ENCODE measurements at regions not wholly inside any gene's neighbourhood (a gene's known extent, or its start where the extent isn't known, plus 50 kb on each side); places are given as distances from the start of the nearest gene placed in this dataset.
A peak's percentile ranks its signal among the peaks of the same experiment; 100 is the strongest.

GRCh38 chr6:156719720-156720563 is 57.2 kb upstream of the ARID1B start:
- Histone ChIP-seq H3K56ac (ENCODE audit: extremely low read depth, insufficient read depth, low read length) (peak overlapping the region; percentile 16), H2BK5ac (ENCODE audit: low read depth, low read length, poor library complexity, severe bottlenecking) (peak overlapping the region; percentile 1), H3K9ac (ENCODE audit: low read depth, low read length) (peak overlapping the region; percentile 24; the same call in 1 of the 2 replicates), H2BK120ac (ENCODE audit: low read depth, low read length) (peak overlapping the region; percentile 56), H4K5ac (ENCODE audit: low read depth, low read length) (peak overlapping the region; percentile 41), H4K91ac (ENCODE audit: insufficient read depth, low read depth, low read length) (peak overlapping the region; percentile 62; the same call in 1 of the 2 replicates), H3K4me2 (ENCODE audit: low read depth, low read length) (peak overlapping the region; percentile 85), H3K18ac (ENCODE audit: low read depth, low read length) (peak overlapping the region; percentile 11), H3K9me1 (ENCODE audit: insufficient read depth, low read length) (peaks cover 2% of the 10 kb centered on the region; the same call in 1 of the 2 replicates), H3K4me1 (ENCODE audit: control insufficient read depth, insufficient read depth, low read length) (peaks cover 8% of the 10 kb centered on the region), H2AK5ac (ENCODE audit: low read depth, low read length) (peak overlapping the region; percentile 23; the same call in 1 of the 2 replicates), H2AFZ (replicated peaks; ENCODE audit: low read length, poor library complexity) (peak overlapping the region; percentile 87), H2BK20ac (ENCODE audit: low read depth, low read length) (peak overlapping the region; percentile 33), H3K4ac (ENCODE audit: low read depth, low read length) (peak overlapping the region; percentile 67), H3K27me3 (ENCODE audit: control insufficient read depth, insufficient read depth, low read length) (no peaks in the 10 kb centered on the region; the same call in 1 of the 2 replicates), H3K23ac (ENCODE audit: low read depth, low read length) (peak overlapping the region; percentile 48), H3K27ac (ENCODE audit: insufficient read depth, low read length) (no peak overlapping the region), H4K8ac (ENCODE audit: low read depth in 2 of 2, low read length in 2 of 2) (peak overlapping the region; percentile 41 to 81), H2AK9ac (replicated peaks; ENCODE audit: low read depth, low read length, poor library complexity) (peak overlapping the region; percentile 2), H3K4me3 (ENCODE audit: insufficient read depth, low read depth, low read length) (peak overlapping the region; percentile 11; the same call in 1 of the 2 replicates), H3K9me3 (ENCODE audit: control insufficient read depth, insufficient read depth, low read length) (no peaks in the 10 kb centered on the region), H2BK15ac (ENCODE audit: low read depth, low read length) (peak overlapping the region; percentile 49; the same call in 1 of the 3 replicates), H3K14ac (replicated peaks; ENCODE audit: low read depth, low read length) (peak overlapping the region; percentile 17; the same call in 1 of the 2 replicates), H4K20me1 (ENCODE audit: insufficient read depth, low read length) (no peaks in the 10 kb centered on the region), H3K36me3 (ENCODE audit: control insufficient read depth, insufficient read depth, low read length) (no peaks in the 10 kb centered on the region), H3K79me1 (ENCODE audit: low read depth in 1 of 2, low read length in 2 of 2) (no peaks in the 10 kb centered on the region)
- ChIA-PET POLR2A (ENCODE audit: unreplicated experiment) (no interaction called here), CTCF (interaction anchor here (0.7 to 0.8 kb wide), 2 partner anchors 9 to 36 kb away, joined by 3 read pairs; no protein-coding TSS in a partner anchor)
- DNase-seq: peak; percentile 87
- BruUV-seq (replicated peaks): no TSS peak
- in situ Hi-C loops (cut with MboI; ENCODE audit: low sequenced_read_pairs): no loop called here
- WGBS, 2 experiments (ENCODE audit: extremely low coverage in 2 of 2, insufficient read length in 1 of 2): 4% methylated on average over 16 of the region's 50 CpGs; no CpG with 5 or more reads in 1 of the 2 experiments
- peak; percentile 100 for ATAC-seq (ENCODE audit: low read depth)
- dilution Hi-C loops (cut with HindIII; ENCODE audit: low sequenced_read_pairs, unreplicated experiment): no loop called here
- intact Hi-C loops (cut with micrococcal nuclease): loop anchor here (5.0 kb wide), 1 partner anchor 57 kb away; the partner anchor contains the start of gene ARID1B
- no peak for TF ChIP-seq NFE2L2 (IDR thresholded peaks at IDR 0.05; ENCODE audit: low read depth, low read length)
- TF ChIP-seq RCOR1 (IDR thresholded peaks at IDR 0.05; ENCODE audit: insufficient replicate concordance, low read length): no peak
- TF ChIP-seq MAZ (IDR thresholded peaks at IDR 0.05; ENCODE audit: borderline replicate concordance, low read depth, low read length): peak; percentile 86
- no peak for TF ChIP-seq POLR2A (IDR thresholded peaks at IDR 0.05; ENCODE audit: low read depth, low read length)
- TF ChIP-seq CHD1 (IDR thresholded peaks at IDR 0.05; ENCODE audit: low read depth, low read length): no peak; the same call in 1 of the 2 replicates
- no peak for TF ChIP-seq USF2 (IDR thresholded peaks at IDR 0.05; ENCODE audit: low read depth, low read length)
- no peak for TF ChIP-seq RAD21 (IDR thresholded peaks at IDR 0.05; ENCODE audit: low read length)
- TF ChIP-seq CEBPB (IDR thresholded peaks at IDR 0.05; ENCODE audit: low read depth, low read length): peak; percentile 97
- TF ChIP-seq BHLHE40 (IDR thresholded peaks at IDR 0.05; ENCODE audit: low read depth, low read length): peak; percentile 87
- TF ChIP-seq ELK1 (IDR thresholded peaks at IDR 0.05; ENCODE audit: borderline replicate concordance, low read depth, low read length): no peak
- peak; percentile 52; the same call in 1 of the 2 replicates for TF ChIP-seq MXI1 (IDR thresholded peaks at IDR 0.05; ENCODE audit: borderline replicate concordance, low read depth, low read length)
- peak; percentile 40; the same call in 1 of the 2 replicates for TF ChIP-seq FOS (IDR thresholded peaks at IDR 0.05; ENCODE audit: low read depth, low read length)
- no peak for TF ChIP-seq MAFK (IDR thresholded peaks at IDR 0.05; ENCODE audit: low read depth, low read length)
- no peak for TF ChIP-seq RFX5 (IDR thresholded peaks at IDR 0.05; ENCODE audit: low read depth, low read length)
- peak; percentile 23; the same call in 1 of the 2 replicates for TF ChIP-seq SMC3 (IDR thresholded peaks at IDR 0.05; ENCODE audit: low read depth, low read length)
